HG03521 (cell line): ENCODE measurements at regions not wholly inside any gene's neighbourhood (a gene's known extent, or its start where the extent isn't known, plus 50 kb on each side); places are given as distances from the start of the nearest gene placed in this dataset.

Source experiments
- ATAC-seq: cut with Tn5 transposase; IDR thresholded peaks from one replicate; pipeline ENCODE4 v1.9.1; 2021; ENCODE audit warnings: mild to moderate bottlenecking, moderate library complexity; ENCODE audit not compliant: unreplicated experiment

DNA sequence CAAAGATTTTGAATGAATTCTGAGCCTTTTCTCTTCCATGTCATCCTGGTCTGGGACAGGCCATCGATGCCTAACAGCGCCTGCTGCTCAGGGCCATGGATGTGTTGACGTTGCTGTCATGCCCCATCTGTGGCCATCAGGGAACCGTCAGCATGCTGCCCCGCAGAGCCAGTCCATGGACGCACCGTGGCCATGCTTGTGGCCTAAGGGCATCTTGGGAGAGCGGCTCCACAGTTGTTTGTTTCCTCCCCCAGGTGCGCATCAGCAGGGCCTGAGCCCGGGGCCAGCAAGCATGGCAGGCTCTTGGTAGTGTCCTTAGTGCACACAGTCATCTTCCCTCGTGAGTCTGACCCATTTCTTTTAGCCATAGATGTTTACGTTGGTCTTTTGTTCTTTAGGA lies 142.7 kb downstream of the VAPA start:
- no peak for ATAC-seq

DNA sequence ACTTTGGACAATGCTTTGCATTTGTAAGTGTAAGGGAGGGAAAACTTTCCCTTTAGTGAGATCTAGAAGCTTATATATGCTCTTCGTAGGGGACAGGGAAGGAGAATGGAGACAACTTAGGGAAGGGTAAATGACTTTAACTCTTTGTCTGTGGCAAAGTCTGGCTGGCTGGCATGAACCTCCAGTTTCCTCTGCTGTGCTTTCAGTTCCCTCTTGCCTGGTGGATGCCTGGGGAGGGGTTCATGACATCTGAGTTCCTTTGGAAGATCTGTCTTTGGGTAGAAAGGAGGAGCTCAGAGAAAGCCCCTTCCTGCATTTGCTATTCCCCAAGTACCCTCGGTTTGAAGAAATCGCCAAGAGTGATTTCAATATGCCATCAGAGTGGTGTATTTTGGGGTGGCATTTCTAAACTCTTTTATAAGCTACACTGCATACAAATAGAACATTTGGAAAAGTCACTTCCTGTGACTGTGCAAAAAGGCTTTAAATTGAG lies 143.6 kb downstream of the VAPA start:
- ATAC-seq: no peak

DNA sequence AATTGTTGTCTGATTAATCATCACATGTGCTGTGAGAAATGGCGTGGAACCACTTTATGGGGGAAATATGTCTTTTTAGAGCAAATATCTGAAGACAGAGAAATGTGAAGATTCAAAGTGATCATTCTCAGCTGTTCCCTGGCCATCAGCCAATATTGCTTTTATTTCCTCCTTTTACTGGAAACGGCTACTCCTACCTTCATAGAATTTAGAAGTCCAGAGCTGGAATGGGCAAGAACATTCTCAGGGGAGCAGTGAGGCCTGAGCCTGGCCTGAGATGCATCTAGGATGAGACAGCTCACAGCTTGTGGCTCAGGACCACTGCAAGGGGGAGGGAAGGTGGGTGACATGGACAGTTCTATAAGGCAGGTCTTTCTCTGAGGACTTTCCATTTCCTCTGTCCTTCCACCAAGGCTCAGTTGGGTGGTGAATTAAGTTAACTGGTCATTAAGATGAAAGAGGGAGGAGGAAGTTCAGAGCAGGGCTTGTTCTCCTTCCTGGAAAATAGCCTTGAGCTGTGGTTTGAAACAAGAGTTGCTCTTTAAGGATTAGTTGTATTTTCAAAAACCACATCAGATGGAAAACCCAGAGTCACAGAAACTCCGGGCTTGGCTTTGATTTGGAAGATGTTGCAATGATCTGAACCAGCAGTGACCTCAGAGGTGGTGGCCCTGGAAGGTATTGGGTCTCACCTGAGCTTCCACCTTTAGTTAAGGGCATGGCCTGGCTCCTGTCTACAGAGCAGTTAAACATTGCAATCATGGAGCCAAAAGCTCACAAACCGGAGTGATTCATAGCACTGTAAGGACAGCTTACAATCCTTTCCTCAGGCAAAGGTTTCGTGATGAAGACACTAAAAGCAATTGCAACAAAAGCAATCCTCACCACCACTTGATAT lies 144.3 kb downstream of the VAPA start:
- ATAC-seq: no peak

DNA sequence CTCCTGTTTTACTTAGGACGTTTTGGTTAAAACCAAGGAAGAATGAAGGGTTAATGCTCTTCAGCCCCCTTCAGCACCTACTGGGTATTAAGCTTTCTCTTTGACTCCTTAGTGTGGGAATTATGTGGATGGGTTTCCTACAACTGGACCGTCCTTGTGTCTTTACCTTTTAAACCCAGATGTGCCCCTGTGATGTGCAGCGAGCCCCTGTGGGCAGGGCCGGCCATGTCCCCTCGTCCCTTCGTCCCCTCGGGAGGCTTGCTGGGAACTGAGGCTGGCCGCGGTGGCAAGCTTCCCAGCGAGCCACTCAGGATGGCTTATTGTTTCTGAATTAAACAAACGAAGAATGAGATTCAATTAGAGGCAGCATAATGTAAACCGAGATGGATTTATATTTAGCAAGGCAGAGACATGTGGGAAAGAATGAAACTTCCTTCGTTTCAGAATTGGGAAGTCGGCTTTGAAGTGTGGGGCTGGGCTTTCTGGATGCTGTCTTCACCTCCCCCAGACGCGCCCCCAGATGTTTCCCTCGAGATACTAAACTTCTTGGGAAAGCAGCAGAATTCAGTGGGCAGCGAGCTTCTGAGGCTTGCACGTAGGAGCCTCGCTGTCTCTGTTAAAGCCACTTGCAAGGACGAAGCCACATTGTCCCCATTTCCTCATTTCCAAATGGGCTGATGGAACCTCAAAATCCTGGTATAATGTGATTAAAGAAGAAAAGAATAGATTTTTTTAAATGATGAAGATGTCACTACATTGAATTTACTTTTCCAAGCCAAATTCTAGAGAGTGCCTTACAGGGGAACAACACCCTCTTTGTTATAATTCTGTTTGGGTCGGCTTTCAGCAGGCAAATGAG lies 146.0 kb downstream of the VAPA start:
- ATAC-seq: no peak

DNA sequence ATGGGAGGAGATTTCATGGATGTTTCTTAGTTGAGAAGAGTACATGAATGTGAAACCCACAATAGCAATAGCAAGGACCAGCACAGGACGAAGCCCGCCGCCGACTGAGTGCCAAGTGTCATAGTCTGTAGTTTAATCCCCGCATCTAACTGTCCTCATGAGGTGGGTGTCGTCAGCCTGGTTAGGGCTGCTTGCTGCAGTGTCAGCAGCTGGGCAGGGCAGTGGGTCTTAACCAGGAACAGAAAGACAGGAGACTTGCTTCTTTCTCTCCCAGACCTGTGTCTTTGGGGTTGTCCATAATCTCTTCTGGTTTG lies 146.6 kb downstream of the VAPA start:
- ATAC-seq: no peak

DNA sequence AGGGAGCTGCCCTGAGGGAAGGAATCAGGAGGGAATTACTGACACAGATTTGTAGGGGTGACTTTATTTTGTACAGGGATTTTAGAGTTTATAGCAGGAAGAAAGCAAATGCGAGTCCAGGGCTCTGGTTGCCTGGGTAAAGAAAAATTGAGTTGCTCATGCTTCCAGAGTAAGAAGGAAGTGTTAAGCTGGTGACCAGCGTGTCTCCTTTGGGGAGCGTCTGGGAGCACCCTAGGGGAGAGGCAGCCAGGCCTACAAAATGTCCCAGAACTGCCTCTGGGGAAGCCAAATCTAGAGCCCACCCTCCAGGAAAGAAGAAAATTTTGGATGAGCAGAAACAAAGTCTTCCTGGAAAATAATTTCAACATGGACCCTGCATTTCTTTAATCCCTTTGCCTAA lies 147.0 kb downstream of the VAPA start:
- no peak for ATAC-seq

DNA sequence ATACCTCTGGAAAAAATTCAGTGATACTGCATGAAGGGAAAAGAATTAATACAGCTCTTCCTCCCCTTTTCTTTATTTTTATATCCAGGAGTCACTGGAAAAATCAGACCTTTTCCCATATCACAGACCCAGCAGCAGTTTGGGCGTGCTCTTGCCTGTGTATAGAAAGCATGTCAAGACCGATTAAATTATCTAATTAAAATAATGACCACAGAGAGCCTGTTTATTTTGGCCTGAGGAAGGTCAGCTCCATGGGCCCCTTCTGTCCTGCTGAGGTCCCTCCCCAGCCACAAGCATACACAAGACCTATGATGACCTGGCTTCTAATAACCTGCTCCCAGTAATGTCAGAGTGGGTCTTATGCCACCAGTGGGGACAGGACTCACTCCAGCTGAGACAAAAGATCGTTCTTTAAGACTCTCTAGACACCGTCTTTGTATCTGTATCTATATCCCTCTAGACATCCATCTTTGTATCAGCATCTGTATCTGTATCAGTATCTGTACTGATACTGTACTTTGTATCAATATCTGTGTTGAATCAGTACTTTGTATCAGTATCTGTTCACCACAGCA lies 147.8 kb downstream of the VAPA start:
- no peak for ATAC-seq

DNA sequence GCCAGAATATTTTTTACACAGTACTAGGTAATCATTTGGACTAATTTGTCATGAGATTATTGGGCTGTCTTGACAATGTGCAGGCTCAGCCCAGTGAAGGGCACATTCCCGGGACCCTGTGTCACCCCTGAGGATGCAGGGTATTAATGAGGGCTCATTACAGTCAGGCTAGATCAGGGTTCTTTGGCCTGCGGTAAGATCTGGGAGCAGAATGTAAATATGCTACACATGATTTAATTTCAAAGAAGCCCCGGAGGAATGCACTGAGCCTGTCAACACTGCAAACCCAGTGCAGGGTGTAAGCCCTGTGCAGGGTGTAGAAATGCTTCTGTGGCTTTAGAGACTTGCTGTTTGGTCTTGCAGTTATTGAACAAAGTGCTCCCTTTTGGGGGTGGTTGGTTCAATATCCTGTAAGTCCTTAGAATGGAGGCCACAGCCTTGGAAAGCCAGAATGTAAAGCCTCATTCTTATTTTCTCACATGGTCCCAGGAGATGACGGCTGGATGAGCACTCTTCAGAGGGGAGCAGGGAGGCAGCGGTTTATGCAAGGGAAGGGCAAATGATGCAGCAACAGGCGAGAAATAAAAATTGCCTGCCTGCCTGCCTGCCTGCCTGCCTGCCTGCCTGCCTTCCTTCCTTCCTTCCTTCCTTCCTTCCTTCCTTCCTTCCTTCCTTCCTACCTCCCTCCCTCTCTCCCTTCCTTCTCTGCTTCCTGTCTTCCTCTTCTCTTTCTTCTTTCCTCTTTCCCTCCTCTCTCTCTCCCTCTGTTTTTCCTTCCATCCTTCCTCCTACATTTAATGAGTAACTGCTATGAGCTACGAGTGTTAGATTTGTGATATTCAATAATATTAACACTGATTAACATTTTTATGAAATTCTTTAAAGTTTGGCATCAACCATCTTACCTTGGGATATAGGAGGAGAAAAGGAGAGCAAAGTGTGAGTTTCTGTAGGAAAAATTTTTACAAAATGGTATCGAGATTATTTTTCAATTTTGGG lies 148.8 kb downstream of the VAPA start:
- ATAC-seq: no peak

DNA sequence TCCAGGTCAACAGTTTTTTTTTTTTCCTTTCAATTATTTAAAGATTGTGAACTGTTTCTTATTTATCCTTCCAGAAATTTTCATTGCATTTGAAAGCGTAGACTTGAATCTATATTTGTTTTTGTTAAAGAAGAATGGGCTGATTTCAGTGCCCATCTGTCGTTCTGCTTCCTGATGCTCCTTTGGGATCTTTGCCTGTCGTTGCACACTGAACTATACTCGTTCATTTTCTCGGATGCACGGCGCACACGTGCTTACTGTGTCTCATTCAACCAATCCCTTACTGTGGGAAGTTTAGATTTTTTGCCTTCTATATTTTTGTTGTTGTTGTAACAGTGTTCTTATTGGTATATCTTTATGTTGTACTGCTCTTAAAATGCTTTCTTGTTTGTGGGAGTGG lies 149.7 kb downstream of the VAPA start:
- no peak for ATAC-seq

DNA sequence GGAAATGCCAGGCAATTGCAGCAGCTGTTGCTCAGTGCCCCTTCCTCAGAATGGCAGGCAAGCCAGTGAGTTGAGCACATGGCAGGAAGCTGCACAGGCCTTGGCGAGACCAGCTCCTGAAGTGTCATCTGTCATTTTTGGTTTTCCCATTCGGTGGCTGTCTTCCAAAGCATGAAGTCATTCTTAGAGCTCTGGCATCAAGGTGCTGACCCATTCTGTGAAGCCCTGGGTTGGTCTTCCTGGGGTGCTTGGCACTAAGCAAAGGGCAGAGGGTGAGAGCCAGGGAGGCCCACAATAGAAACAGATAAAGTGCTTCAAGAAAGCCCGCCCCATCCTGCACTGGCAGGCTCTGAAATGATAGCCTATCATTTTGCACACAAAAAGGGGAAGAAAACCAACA lies 150.5 kb downstream of the VAPA start:
- no peak for ATAC-seq

DNA sequence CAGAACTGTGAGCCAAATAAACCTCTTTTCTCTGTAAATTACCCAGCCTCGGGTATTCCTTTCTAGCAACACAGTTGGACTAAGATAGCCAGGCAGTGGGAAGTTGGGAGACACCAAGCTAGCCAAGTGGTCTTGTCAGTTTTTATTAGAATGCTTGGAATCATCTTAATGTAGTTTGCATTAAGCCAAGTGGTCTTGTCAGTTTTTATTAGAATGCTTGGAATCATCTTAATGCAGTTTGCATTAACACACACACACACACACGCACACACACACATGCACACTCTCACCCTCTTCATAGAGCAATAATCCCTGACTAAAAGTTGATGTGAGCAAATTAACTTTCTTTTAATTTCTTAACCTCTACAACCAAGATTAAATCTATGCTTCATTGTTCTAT lies 151.5 kb downstream of the VAPA start:
- no peak for ATAC-seq

DNA sequence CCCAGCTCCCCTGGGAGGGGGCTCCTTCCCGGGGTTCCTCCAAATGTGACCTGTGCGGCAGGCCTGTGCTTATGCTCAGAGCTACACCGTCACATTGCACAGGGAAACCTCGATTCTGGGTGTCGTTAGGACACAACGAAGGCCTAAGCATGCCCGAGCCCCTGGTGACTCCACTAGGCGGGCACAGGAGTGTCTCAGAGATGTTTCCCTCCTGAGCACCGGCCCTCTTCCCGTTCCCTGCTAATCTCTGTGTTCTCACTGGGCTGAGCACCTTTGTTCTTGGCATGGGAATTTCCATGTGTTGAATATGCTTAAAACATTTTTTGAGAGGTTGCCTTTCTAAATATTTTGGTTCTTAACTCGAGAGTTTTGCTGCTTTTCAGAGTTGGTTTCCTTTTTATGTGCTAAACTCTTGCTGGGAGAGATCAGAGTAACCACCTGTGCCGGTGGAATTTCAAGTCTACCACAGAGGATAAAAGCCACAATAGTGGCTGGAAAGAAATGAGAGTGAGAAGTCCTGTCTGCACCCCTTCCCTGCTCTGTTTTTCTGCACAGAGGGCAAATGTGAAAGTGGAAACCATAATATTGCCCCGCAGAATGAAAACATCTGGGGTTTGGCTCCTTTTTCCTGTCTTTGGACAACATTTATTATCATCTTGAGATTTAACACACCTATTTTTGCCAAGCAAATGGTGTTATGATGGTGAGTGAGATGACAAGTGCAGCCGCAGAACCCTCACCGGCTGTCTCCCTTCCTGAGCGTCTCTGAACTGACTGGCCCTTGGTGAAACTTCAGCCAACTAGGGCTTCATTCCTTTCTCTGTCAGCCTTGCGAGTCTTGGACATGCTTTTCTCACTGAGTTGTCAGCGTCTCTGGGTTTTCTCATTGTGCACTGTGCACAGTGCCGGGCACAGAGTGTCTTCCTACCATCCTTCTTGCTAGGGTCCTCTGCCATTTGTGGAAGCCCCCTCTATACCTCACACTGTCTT lies 154.1 kb downstream of the VAPA start:
- no peak for ATAC-seq

DNA sequence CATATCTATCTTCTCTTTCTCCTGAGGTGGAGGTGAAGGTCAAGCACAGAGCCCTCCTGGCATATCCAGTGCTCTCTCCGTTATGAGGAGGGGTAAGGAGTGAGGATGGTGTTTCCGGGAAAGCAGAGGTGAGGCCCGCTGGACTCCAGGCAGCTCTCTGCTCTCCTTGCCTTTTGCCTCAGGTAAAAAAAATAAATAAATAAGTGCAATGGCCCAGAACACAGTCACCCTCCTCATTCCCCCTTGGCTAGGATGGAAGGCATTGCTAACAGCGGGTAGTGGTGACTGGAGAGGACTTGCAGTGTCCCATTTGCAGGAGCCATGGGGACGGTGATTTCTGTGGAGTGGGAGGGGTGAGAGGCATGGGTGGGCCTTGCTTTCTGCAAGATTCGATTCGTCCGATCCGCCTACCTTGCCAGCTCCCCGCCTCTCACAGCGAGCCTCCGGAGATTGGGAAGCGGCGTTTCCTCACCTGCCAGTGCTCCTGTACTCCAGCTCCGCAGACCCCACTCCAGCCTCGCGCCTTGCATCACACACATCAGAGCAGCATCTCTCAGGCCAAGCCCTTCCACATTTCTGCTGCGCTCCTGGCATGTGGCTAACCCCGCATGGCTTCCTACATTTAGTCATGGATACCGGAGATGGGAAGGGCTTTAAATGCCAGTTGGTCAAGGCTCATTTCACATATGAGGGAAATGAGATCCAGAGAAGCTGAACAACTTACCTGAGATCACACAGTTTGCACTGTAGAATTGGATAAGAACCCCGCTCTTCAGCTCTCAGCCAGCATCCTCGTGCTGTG lies 155.2 kb downstream of the VAPA start:
- no peak for ATAC-seq

DNA sequence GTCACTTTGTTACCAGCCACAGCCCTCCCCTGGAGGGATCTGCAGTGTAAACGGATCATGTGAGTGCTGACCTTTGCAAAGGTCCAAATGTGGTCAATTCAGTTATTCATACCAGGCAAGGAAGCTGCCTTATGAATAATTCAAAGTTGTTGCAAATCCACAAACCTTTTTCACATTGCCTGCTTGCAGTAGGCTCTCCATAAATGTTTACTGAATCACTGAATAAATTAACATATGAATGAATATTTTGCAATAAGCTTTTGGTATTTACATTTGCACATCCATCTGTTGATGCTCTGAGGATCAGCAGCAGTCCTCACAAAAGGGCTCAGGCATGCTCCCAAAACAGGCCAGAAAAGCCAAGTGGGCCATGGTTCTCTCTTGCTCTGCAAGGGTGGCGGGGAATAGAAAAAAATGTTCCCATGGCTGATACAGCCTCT lies 156.8 kb downstream of the VAPA start:
- no peak for ATAC-seq

DNA sequence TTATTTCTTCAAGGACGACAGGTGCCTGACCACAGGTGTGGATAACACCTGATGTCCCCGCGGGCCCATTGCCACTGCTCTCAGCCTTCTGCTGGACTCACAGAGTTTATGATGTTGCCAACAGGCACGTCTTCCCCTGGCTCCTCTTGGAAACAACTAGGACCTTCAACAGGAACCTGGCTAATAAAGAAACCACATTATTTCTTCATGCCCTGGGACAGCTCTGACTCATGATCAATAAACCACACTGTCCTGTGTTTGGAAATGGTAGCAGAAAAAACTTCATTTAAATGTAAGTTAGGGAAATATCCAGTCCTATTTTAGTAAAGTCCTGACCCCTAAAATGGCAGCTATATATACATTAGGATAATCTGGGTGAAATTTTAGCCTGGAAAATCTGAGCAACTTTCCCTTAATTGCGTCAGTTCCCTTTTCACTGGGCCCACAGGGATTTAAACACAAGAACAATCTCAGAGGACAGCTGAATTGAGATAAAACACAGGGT lies 158.9 kb downstream of the VAPA start:
- no peak for ATAC-seq

DNA sequence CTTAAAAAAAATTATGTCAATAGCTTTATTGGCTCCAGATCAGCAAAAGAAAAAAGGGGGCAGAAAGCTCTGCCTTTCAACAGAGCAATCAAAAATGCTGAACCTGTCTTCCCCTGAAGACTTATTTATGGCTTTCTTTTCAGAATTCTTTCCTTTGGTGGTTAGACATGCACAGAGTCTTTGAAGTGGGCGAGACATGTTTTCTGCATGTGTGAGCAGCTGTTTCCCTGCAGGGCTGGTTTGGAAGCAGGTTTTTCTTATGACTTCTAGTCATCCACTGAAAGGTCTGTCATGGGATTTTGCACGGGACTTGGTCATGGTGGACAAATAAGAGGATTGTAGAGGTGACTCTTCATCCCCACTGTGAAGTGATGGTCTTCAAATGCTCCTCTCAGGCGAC lies 160.3 kb downstream of the VAPA start:
- no peak for ATAC-seq

DNA sequence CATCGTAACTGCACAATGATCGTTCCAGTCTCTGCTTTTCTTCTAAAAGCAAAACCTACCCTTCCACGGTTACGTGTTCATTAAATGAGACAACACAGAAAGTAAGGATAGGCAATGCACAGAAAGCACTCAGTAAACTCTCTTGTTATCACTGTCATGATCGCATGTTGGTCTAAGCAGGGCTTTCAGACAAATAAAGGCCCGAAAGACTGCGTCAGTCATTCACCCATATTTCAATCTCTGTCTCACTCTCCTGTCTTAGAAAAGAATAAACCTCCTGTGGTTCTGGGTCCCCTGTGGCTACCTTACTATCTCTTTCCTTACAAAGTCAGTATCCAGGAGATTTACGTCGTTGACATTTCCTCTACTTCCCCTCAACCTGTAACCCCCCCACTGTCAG lies 160.9 kb downstream of the VAPA start:
- ATAC-seq: no peak

DNA sequence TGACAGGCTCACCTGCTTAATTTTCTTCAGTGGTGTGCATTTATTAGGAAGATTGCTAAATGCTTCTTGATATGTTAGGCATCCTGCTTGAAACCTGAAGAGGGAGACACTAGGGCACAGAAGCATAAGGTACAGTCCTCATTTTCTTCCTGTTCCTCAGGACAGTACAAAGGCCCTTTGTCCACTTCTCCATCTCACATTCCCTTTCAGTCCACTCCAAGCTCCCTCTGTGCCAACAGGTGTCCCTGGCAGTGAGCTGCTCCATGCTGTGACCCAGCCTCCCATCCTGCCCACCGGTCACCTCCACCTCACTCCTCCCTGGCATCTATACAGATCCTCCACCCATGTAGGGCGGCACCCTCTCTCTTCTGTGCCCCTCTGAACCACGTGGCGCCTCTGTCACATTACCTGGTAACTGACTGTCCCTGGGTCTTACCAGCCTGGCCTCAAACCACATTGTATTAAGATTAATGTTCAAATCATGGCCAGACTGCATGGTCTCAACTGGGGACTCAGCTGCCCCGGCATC lies 162.8 kb downstream of the VAPA start:
- ATAC-seq: no peak
